ENCODE measurements at regions not wholly inside any gene's neighbourhood (a gene's known extent, or its start where the extent isn't known, plus 50 kb on each side); places are given as distances from the start of the nearest gene placed in this dataset.

DNA sequence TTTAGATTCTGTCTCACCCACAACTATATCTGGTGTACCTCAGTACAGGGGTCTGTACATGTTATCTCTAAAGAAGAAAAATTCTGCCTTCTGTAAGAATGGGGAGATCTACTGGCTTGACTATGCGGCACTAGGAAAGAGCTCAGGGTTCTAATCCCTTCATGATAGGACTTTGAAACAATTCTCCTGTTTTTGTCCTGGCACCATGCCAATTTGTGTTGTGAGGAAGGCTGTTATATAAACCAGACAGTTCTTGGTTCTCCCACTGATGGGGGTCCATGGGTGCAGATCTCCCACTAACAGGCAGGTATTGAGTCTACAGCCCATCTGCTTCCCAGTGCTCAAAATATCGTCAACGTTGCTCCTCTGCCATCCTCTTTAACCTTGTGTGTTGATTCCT lies 883.7 kb downstream of the GALC start:
- TF ChIP-seq POLR2AphosphoS5 (IDR thresholded peaks at IDR 0.05; ENCODE audit: low read depth, low read length) (no peak), SIN3A (IDR thresholded peaks at IDR 0.05; ENCODE audit: borderline replicate concordance, insufficient read depth, low read length) (no peak)

Measured in PFSK-1 (cell line).